Stimulated activated CD4-positive, alpha-beta T cell treated with anti-CD3 and anti-CD28 coated beads, Interleukin-4, amount 100 ng/mL, for 1 hour (primary cell): ENCODE measurements at regions not wholly inside any gene's neighbourhood (a gene's known extent, or its start where the extent isn't known, plus 50 kb on each side); places are given as distances from the start of the nearest gene placed in this dataset.
"Not testable (repeated sequence)": the region's sequence is repeated elsewhere in the genome, so short reads cannot be mapped to it uniquely, and the experiment has no call there.

Experiments used
- DNase-seq: peaks from one replicate; pipeline ENCODE4 v3.0.0-alpha.2; 2020

- no peak for DNase-seq
Observed at GRCh38 chr7:10648289-10648688, 325.4 kb upstream of the PHF14 start.

DNA sequence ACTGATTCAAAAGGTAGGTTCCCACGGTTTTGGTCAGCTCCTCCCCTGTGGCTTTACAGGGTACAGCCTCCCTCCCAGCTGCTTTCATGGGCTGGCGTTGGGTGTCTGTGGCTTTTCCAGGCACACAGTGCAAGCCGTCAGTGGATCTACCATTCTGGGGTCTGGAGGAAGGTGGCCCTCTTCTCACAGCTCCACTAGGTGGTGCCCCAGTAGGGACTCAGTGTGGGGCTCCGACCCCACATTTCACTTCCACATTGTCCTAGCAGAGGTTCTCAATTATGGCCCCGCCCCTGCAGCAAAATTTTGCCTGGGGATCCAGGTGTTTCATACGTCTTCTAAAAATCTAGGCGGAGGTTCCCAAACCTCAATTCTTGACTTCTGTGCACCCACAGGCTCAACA lies 324.6 kb upstream of the PHF14 start:
- not testable (repeated sequence) for DNase-seq

DNA sequence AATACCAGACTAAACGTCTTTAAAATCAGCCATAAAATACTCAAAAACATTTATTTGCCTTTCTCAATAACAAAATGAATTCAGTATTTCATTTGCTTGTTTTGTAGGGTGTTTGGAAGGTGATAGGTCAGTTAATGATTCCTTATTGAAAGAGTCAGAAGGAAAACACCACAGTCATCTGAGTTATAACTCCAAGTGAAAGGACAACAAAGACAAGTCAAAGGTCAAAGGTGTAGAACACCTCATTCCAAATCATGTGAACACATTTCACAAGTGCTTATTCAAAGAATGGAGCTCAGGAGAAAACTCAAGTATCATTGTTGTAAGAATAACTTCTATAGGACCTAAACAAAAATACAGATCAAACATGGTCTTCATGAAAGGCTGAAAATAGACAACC lies 318.6 kb upstream of the PHF14 start:
- no peak for DNase-seq

GRCh38 chr7:10657201-10657600 lies 316.5 kb upstream of the PHF14 start:
- no peak for DNase-seq

- DNase-seq: no peak
Observed at GRCh38 chr7:10657837-10658236, 315.8 kb upstream of the PHF14 start.

- no peak for DNase-seq
Observed at GRCh38 chr7:10662491-10662890, 311.2 kb upstream of the PHF14 start.

- no peak for DNase-seq
Observed at GRCh38 chr7:10662982-10663884, 310.4 kb upstream of the PHF14 start.

DNA sequence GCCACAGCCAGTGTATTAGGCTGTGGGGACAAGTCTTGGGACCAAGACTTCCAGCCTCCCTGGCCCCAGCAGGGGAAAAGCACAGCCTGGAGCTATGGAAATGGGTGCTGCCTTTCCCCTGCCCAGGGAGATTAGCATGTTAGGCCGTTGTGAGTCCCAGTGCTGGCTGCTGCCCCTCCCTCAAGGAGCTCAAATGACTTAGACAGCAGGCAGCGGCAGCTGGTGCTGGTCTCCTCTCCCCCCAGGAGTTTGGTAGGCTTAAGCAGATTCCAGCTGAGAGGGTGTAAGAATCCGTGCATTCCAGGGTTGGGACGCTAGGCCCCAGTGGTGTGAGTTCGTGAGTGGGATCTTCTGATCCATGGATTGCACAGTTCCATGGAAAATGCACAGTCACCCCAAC lies 301.5 kb upstream of the PHF14 start:
- no peak for DNase-seq

DNA sequence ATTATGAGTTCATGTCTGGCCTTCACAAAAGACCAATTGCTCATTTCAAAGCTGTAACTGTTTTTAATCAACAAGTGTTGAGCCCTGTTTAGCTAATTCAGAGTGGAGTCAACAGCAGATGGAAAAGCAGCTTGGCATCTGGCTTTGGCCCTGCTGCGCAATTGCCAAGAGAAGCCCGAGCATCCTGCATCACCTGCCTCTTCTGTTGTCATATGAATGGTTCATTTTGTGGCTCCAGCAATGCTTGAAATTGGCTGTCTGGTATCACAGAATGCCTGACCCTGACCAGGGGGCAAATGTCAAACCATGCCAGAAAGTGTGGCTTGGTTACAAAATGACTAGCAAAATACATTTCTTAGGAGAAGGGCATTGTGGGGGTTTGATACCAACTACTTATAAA lies 296.5 kb upstream of the PHF14 start:
- DNase-seq: no peak

DNA sequence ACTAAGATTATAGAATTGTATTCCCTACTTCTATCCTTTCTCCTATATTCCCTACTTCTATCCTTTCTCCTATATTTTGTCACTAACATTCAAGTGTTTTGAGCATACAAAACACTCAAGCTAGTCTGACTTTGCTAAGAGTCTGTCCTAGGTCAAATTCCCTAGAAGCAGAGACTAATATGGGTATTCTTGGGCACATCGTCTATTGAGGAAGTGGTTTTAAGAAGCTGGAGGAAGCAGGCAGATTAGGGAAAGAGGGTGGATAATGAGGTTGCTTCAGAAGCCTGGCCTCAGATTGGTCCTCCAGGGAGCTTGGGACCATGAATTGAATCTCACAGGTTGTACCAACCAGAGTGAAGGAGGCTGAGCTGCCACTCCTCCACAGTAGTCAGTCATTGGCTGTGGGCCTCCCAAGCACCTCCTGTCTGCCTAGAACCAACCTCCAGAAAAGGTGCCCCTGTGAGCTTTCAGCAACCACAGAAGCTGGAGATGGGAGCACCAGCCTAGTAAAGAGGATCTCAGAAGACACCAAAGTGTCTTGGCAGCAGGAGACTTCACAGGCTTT lies 295.9 kb upstream of the PHF14 start:
- no peak for DNase-seq

DNA sequence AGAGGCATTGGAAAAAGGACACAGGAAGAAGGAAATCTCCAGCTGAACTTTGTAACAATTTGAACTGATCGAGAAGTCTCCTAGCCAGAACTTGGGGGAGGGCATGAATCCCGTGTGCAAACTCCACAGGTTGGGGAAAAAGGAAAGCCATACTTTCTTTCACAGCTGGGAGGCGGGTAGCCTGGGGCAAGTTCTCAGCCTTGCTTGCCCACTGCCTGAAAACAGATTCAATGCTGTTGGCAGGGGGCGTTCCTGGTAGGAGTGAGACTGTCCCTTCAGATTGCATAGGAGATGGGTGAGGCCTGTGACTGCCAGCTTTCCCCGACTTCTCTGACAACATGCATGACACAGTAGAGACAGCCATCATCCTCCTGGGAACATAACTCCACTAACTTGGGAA lies 289.1 kb upstream of the PHF14 start:
- DNase-seq: no peak

DNA sequence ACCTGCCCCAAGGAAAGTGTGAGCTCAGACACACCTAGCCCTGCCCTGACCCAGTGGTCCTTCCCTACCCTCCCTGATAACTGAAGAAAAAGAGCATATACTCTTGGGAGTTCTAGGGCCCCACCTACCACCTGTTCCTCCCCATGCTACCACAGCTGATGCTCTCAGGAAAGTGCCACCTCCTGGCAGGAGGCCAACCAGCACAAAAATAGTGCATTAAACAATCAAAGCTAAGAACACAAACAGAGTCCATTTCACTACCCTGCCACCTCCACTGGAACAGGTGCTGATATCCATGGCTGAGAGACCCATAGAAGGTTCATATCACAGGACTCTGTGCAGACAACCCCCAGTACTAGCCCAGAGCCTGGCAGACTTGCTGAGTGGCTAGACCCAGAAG lies 288.6 kb upstream of the PHF14 start:
- DNase-seq: no peak

DNA sequence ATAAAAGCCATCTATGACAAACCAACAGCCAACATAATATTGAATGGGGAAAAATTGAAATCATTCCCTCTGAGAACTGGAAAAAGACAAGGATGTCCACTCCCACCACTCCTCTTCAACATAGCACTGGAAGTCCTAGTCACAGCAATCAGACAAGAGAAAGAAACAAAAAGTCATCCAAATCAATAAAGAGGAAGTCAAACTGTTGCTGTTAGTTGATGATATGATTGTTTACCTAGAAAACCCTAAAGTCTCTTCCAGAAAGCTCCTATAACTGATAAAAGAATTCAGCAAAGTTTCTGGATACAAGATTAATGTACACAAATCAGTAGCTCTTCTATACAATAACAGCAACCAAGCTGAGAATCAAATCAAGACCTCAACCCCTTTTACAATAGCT lies 285.1 kb upstream of the PHF14 start:
- no peak for DNase-seq

GRCh38 chr7:10696064-10696463 lies 277.6 kb upstream of the PHF14 start:
- no peak for DNase-seq

GRCh38 chr7:10703059-10703458 lies 270.6 kb upstream of the PHF14 start:
- DNase-seq: no peak

- no peak for DNase-seq
Observed at GRCh38 chr7:10703981-10704380, 269.7 kb upstream of the PHF14 start.

- DNase-seq: no peak
Observed at GRCh38 chr7:10704653-10705052, 269.0 kb upstream of the PHF14 start.

GRCh38 chr7:10706875-10707493 lies 266.7 kb upstream of the PHF14 start:
- no peak for DNase-seq

DNA sequence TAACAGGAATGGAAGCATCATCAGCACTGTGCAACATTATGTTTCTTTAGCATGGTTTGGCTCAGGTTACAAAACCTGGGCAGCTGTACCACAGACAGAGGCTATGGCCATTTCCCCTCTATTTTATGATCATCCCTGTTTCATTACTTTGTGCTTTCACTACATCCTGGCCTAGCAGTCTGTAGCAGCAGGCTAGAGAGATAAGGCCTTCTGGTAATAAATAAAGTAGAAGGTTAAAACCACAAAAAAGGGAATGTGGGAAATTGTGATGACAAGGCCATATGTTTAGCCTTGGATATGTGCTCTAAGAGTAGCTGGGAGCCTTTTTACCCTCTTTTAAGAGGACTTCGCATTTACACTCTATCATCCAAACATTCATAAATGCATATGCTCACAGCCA lies 266.2 kb upstream of the PHF14 start:
- no peak for DNase-seq

DNA sequence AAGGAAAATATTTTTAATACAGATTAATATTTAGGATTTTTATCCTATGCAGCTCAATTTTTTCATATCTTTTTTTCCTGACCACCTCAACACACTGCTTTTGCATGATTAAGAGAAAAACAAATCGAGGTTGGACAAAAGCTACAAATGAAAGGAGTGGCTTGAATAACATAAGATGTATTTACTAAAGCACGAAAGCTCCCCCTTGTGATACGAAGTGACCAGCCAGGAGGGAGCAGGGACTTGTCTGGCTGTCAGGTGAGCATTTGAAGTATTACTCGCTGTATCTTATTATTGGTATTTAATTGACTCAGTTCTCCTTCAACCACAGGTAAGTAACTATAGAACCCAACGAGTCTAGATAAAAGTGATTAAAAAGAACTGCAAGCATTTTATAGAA lies 265.2 kb upstream of the PHF14 start:
- DNase-seq: no peak

GRCh38 chr7:10718768-10719167 lies 254.9 kb upstream of the PHF14 start:
- no peak for DNase-seq

- no peak for DNase-seq
Observed at GRCh38 chr7:10720042-10720441, 253.6 kb upstream of the PHF14 start.

GRCh38 chr7:10721289-10721688 lies 252.4 kb upstream of the PHF14 start:
- DNase-seq: no peak

DNA sequence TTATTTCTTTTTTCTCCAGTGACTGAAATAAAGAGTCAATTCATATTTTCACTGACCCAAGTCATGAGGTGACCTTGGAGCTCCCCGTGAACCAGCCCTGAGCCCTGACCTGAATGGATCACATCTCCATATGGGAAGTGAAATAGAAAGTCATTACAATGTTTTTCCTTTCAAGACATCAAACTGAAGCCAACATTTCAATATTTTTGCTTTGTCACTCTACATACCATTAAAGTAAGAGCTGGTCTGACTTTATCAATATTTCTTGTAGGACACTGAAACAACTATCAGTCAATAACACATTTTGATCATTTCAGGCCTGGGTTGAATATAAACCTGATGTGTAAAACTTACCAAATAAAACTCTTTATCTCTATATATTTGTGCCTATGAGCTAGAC lies 249.8 kb upstream of the PHF14 start:
- no peak for DNase-seq
